CD4-positive, alpha-beta T cell (primary cell): ENCODE measurements at regions not wholly inside any gene's neighbourhood (a gene's known extent, or its start where the extent isn't known, plus 50 kb on each side); places are given as distances from the start of the nearest gene placed in this dataset.

Source experiments
- ATAC-seq: fragments of 200-7000 bp; cut with Tn5 transposase; one replicate; pipeline ENCODE4 v1.10.0; 2022; ENCODE audit warnings: mild to moderate bottlenecking; ENCODE audit not compliant: poor library complexity
- CTCF ChIA-PET: fragments of 350-600 bp; sonication (Branson Sonifier 250); formaldehyde crosslinking; loops from one replicate; lab custom pipeline; 2021; ENCODE audit warnings: antibody characterized with exemption, inconsistent platforms; lab: Charles Lee
- POLR2A ChIA-PET: fragments of 350-600 bp; sonication (Branson Sonifier 250); formaldehyde crosslinking; loops from one replicate; lab custom pipeline; 2021; ENCODE audit warnings: antibody characterized with exemption, inconsistent platforms; lab: Charles Lee
- DNase-seq, 14 experiments: peaks; one replicate each; pipeline ENCODE4 v3.0.0-alpha.2; 2013 to 2020; ENCODE audit warnings: mixed read lengths in 2 of 14
- H3K27ac ChIP-seq, 2 donors: one replicate each; pipeline versions ENCODE4 v1.5.1 to v1.7.0; 2013; ENCODE audit warnings: low read length in 2 of 2, low read depth in 1 of 2, mild to moderate bottlenecking in 1 of 2
- H3K27me3 ChIP-seq, 2 experiments: 1 replicate in 1 of 2; 2 replicates in 1 of 2; pipeline versions ENCODE4 v1.6.1 to v1.7.0; 2013; ENCODE audit warnings: low read length in 2 of 2, control low read depth in 1 of 2, mild to moderate bottlenecking in 1 of 2, moderate library complexity in 1 of 2; ENCODE audit not compliant: insufficient read depth in 2 of 2, control insufficient read depth in 1 of 2
- H3K36me3 ChIP-seq: one replicate; pipeline ENCODE4 v1.6.1; 2013; ENCODE audit warnings: low read length, control low read depth; ENCODE audit not compliant: insufficient read depth
- H3K4me1 ChIP-seq: one replicate; pipeline ENCODE4 v1.6.1; 2013; ENCODE audit warnings: low read length, control low read depth; ENCODE audit not compliant: insufficient read depth
- H3K4me3 ChIP-seq: one replicate; pipeline ENCODE4 v1.5.1; 2013; ENCODE audit warnings: mild to moderate bottlenecking, low read length, moderate library complexity
- H3K9me3 ChIP-seq, 2 experiments: 1 replicate in 1 of 2; 2 replicates in 1 of 2; pipeline versions ENCODE4 v1.6.1 to v1.7.0; 2013; ENCODE audit warnings: low read length in 2 of 2, mild to moderate bottlenecking in 2 of 2, control low read depth in 1 of 2, moderate library complexity in 1 of 2; ENCODE audit not compliant: control insufficient read depth in 1 of 2, insufficient read depth in 1 of 2
- H3K27ac Mint-ChIP-seq: one replicate; pipeline ENCODE4 v1.8.0; 2020; ENCODE audit warnings: mixed read lengths
- H3K27me3 Mint-ChIP-seq: one replicate; pipeline ENCODE4 v1.8.0; 2021; ENCODE audit warnings: mixed read lengths
- H3K36me3 Mint-ChIP-seq: one replicate; pipeline ENCODE4 v1.8.0; 2021; ENCODE audit warnings: low read depth, mixed read lengths
- H3K4me1 Mint-ChIP-seq: one replicate; pipeline ENCODE4 v1.8.0; 2021; ENCODE audit warnings: low read depth, mixed read lengths
- H3K4me3 Mint-ChIP-seq: one replicate; pipeline ENCODE4 v1.8.0; 2020; ENCODE audit warnings: mild to moderate bottlenecking, mixed read lengths
- H3K9me3 Mint-ChIP-seq: one replicate; pipeline ENCODE4 v1.8.0; 2020; ENCODE audit warnings: mixed read lengths
- intact Hi-C, 2 experiments: fragments of 100-400 bp; cut with DNase I in 1 of 2; cut with micrococcal nuclease in 1 of 2; formaldehyde crosslinking; loops; one replicate each; pipeline versions ENCODE4 v1.15.1 to v1.9.0; 2023 to 2025; cut with DNase I, micrococcal nuclease
- TF ChIP-seq, protein P1 (sequence below): fragments of 200-600 bp; IDR thresholded peaks from one replicate; pipeline ENCODE4 v1.8.0; 2022; ENCODE audit warnings: antibody characterized with exemption, mild to moderate bottlenecking

DNA sequence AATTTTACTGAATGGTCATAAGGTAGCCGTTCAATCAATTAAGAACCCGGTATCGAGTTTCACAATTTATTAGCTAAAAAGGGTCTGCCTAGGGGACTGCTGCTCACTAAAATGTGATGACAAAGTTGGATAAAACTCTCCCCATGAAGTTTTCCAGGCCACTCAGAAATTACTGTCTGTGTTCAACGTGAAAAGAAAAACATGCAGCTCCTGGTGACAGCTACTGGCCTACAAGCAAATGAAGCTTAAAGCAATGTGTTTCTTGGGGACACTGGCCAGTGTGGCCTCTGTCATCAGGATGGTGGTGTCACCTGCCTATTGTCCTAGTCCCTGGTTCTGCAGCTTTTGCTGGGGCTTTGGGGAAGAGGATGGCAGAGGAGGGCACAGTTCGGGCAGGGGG, 222.6 kb downstream of the WDR11 start:
- Histone ChIP-seq H3K36me3 (no peaks in the 10 kb centered on the region), H3K9me3 (peaks cover 0 to 10% of the 10 kb centered on the region in 2 experiments), H3K4me3 (no peak overlapping the region), H3K27ac (no peak overlapping the region), H3K4me1 (no peaks in the 10 kb centered on the region), H3K27me3 (no peaks in the 10 kb centered on the region)
- no peak for DNase-seq
- ATAC-seq = no peak
- POLR2A ChIA-PET = no interaction called here
- intact Hi-C loops = no loop called here
- Mint-ChIP-seq H3K4me1 (no peaks in the 10 kb centered on the region), H3K9me3 (no peaks in the 10 kb centered on the region), H3K27ac (no peak overlapping the region), H3K36me3 (no peaks in the 10 kb centered on the region), H3K4me3 (no peak overlapping the region), H3K27me3 (peaks cover 4% of the 10 kb centered on the region)
- CTCF ChIA-PET = no interaction called here
- TF ChIP-seq, protein P1, sequence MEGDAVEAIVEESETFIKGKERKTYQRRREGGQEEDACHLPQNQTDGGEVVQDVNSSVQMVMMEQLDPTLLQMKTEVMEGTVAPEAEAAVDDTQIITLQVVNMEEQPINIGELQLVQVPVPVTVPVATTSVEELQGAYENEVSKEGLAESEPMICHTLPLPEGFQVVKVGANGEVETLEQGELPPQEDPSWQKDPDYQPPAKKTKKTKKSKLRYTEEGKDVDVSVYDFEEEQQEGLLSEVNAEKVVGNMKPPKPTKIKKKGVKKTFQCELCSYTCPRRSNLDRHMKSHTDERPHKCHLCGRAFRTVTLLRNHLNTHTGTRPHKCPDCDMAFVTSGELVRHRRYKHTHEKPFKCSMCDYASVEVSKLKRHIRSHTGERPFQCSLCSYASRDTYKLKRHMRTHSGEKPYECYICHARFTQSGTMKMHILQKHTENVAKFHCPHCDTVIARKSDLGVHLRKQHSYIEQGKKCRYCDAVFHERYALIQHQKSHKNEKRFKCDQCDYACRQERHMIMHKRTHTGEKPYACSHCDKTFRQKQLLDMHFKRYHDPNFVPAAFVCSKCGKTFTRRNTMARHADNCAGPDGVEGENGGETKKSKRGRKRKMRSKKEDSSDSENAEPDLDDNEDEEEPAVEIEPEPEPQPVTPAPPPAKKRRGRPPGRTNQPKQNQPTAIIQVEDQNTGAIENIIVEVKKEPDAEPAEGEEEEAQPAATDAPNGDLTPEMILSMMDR = no peak

DNA sequence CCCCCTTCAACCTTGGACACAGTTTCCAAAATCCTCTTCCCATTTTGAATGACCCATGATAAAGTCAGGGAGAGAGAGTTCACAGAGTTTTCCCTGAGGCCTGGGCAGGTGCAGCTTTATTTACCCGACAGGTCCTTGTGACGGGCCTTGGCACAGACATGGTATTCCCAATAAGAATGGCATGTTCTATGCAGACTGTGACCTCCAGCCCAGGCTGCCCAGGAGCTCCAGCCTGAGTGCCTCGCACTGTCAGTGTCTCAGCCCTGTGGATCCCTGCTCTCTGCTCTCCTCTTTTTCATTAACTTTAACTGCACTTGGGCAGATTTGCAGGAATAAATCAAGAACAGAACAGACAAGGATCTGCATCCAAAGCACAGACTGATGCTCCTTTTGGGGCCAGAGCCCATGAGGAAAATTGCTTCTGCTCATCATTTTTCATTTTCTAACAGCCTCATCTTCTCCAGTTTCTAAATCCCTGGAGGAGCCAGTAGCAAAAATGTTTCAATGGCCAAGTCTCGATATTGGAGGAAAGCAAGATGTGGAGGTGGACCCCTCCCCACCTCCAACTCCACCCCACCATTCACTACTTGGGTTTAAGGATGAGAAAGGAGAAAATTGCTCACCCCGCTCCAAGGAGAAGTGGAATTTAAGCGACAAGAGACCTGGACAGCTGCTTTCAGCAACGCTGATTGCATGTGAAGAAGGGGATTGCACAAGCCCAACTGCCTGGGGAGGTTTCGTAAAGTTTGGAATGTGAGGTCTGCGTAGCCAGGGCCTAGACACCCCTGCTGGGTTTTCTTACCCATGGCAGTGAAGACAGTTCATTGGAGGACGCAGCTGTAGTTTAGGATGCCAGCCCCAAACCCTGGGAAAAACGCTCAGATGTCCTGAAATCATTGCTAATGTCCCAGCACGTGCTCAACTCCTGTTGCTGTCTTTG, 225.9 kb downstream of the WDR11 start:
- TF ChIP-seq, protein P1 = no peak
- ChIA-PET POLR2A (no interaction called here), CTCF (no interaction called here)
- Histone ChIP-seq H3K27ac (no peak overlapping the region), H3K4me3 (no peak overlapping the region), H3K9me3 (peaks cover 0 to 12% of the 10 kb centered on the region in 2 experiments), H3K36me3 (no peaks in the 10 kb centered on the region), H3K4me1 (no peaks in the 10 kb centered on the region), H3K27me3 (no peaks in the 10 kb centered on the region)
- Mint-ChIP-seq H3K4me3 (no peak overlapping the region), H3K4me1 (no peaks in the 10 kb centered on the region), H3K27ac (no peak overlapping the region), H3K27me3 (no peaks in the 10 kb centered on the region), H3K9me3 (no peaks in the 10 kb centered on the region), H3K36me3 (no peaks in the 10 kb centered on the region)
- ATAC-seq = no peak
- DNase-seq = no peak
- intact Hi-C loops = no loop called here

GRCh38 chr10:121078036-121078435, 226.9 kb downstream of the WDR11 start:
- Histone ChIP-seq H3K4me1 (no peaks in the 10 kb centered on the region), H3K36me3 (no peaks in the 10 kb centered on the region), H3K27ac (no peak overlapping the region), H3K9me3 (peaks cover 0 to 12% of the 10 kb centered on the region in 2 experiments), H3K27me3 (no peaks in the 10 kb centered on the region), H3K4me3 (no peak overlapping the region)
- DNase-seq (no peak), ATAC-seq (no peak)
- intact Hi-C loops = no loop called here
- TF ChIP-seq, protein P1 = no peak
- CTCF ChIA-PET = no interaction called here
- Mint-ChIP-seq H3K36me3 (no peaks in the 10 kb centered on the region), H3K9me3 (no peaks in the 10 kb centered on the region), H3K27ac (no peak overlapping the region), H3K4me3 (no peak overlapping the region), H3K4me1 (no peaks in the 10 kb centered on the region), H3K27me3 (no peaks in the 10 kb centered on the region)
- POLR2A ChIA-PET = no interaction called here
